Endothelial cell of umbilical vein (primary cell): ENCODE measurements at regions not wholly inside any gene's neighbourhood (a gene's known extent, or its start where the extent isn't known, plus 50 kb on each side); places are given as distances from the start of the nearest gene placed in this dataset.

Experiments used
- BruUV-seq: library from RNA; stranded (reverse); fragments of 400-500 nt; replicated peaks from 2 replicates; lab custom pipeline; 2021; lab: Mats Ljungman, UMichigan
- CTCF ChIA-PET: fragments of 300-600, 350-600 bp; sonication (Branson Sonifier 250); formaldehyde crosslinking; loops from one replicate; lab custom pipeline; 2021; ENCODE audit warnings: antibody characterized with exemption, inconsistent platforms; lab: Charles Lee
- POLR2A ChIA-PET: fragments of 300-600, 350-600 bp; sonication (Branson Sonifier 250); formaldehyde crosslinking; loops from one replicate; lab custom pipeline; 2021; ENCODE audit warnings: antibody characterized with exemption, inconsistent platforms; lab: Charles Lee
- DNase-seq: peaks from one replicate; pipeline ENCODE4 v3.0.0-alpha.2; 2011; ENCODE audit warnings: low read depth, low spot score
- FAIRE-seq: peaks from 2 replicates; lab custom pipeline; 2011; peaks lifted over from hg19 to GRCh38; lab: Jason Lieb, UNC
- H2AFZ ChIP-seq: 2 replicates; pipeline ENCODE4 v1.6.0; 2012; ENCODE audit warnings: low read depth, low read length, control low read depth, inconsistent platforms
- H3K27ac ChIP-seq: 2 replicates; pipeline ENCODE4 v1.5.1; 2011; ENCODE audit warnings: low read depth, mild to moderate bottlenecking, control low read depth, low read length, moderate library complexity; ENCODE audit not compliant: insufficient read depth
- H3K27me3 ChIP-seq, 2 experiments: 2 replicates each; pipeline versions ENCODE4 v1.6.0 to v1.6.1; 2011; ENCODE audit warnings: low read length in 2 of 2, mixed read lengths in 1 of 2; ENCODE audit not compliant: control insufficient read depth in 2 of 2, insufficient read depth in 2 of 2
- H3K36me3 ChIP-seq, 2 experiments: 2 replicates in 1 of 2; 3 replicates in 1 of 2; pipeline ENCODE4 v1.5.1; 2011; ENCODE audit warnings: low read length in 2 of 2, mild to moderate bottlenecking in 1 of 2, moderate library complexity in 1 of 2; ENCODE audit not compliant: control insufficient read depth in 2 of 2, insufficient read depth in 2 of 2; ENCODE audit errors: extremely low read depth in 1 of 2
- H3K4me1 ChIP-seq: 3 replicates; pipeline ENCODE4 v1.5.1; 2011; ENCODE audit warnings: mild to moderate bottlenecking, low read length; ENCODE audit not compliant: control insufficient read depth, insufficient read depth; ENCODE audit errors: extremely low read depth
- H3K4me2 ChIP-seq: 2 replicates; pipeline ENCODE4 v1.6.1; 2011; ENCODE audit warnings: low read length, control low read depth, mixed read lengths; ENCODE audit not compliant: insufficient read depth
- H3K4me3 ChIP-seq, 3 experiments: fragments of 200-600 bp in 1 of 3; sonication (generic), shearing (Covaris generic) in 1 of 3; replicated peaks in 1 of 3; 2 replicates each; pipeline ENCODE4 v1.5.1; 2011 to 2016; ENCODE audit warnings: control low read depth in 3 of 3, low read length in 3 of 3, mild to moderate bottlenecking in 2 of 3, inconsistent platforms in 1 of 3, low read depth in 1 of 3, moderate library complexity in 1 of 3; ENCODE audit not compliant: insufficient read depth in 1 of 3
- H3K79me2 ChIP-seq: 2 replicates; pipeline ENCODE4 v1.6.0; 2012; ENCODE audit warnings: low read length, inconsistent platforms; ENCODE audit not compliant: control insufficient read depth, insufficient read depth
- H3K9ac ChIP-seq: replicated peaks from 2 replicates; pipeline ENCODE3; 2011; ENCODE audit warnings: low read length, control low read depth; ENCODE audit not compliant: insufficient read depth; ENCODE audit errors: extremely low read depth
- H3K9me1 ChIP-seq: replicated peaks from 3 replicates; pipeline ENCODE4 v1.6.0; 2011; ENCODE audit warnings: mild to moderate bottlenecking, low read length; ENCODE audit not compliant: control insufficient read depth, insufficient read depth; ENCODE audit errors: extremely low read depth
- H3K9me3 ChIP-seq: replicated peaks from 2 replicates; pipeline ENCODE4 v1.5.1; 2012; ENCODE audit warnings: low read length, inconsistent platforms; ENCODE audit not compliant: control insufficient read depth, insufficient read depth
- H4K20me1 ChIP-seq: replicated peaks from 2 replicates; pipeline ENCODE3; 2011; ENCODE audit warnings: mild to moderate bottlenecking, low read length; ENCODE audit not compliant: control insufficient read depth, insufficient read depth; ENCODE audit errors: extremely low read depth
- CTCF ChIP-seq, 2 donors: IDR thresholded peaks; 1 replicate in 1 of 2; 2 replicates in 1 of 2; pipeline ENCODE4 v1.5.1; 2011; ENCODE audit warnings: low read length in 2 of 2, mild to moderate bottlenecking in 2 of 2, moderate library complexity in 2 of 2, control low read depth in 1 of 2, inconsistent platforms in 1 of 2, low read depth in 1 of 2; ENCODE audit not compliant: insufficient read depth in 1 of 2; ENCODE audit errors: extremely low read depth in 1 of 2
- EZH2 ChIP-seq: IDR thresholded peaks from 2 replicates; pipeline ENCODE4 v1.6.1; 2012; ENCODE audit warnings: borderline replicate concordance, low read depth, mild to moderate bottlenecking, moderate library complexity, low read length, inconsistent platforms; ENCODE audit not compliant: severe bottlenecking
- FOS ChIP-seq: IDR thresholded peaks from 2 replicates; pipeline ENCODE4 v1.6.1; 2011; ENCODE audit warnings: mild to moderate bottlenecking, low read length, moderate library complexity, borderline replicate concordance; ENCODE audit not compliant: insufficient read depth
- GATA2 ChIP-seq: IDR thresholded peaks from 2 replicates; pipeline ENCODE4 v1.7.0; 2011; ENCODE audit warnings: low read depth, mild to moderate bottlenecking, moderate library complexity, mixed read lengths, low read length; ENCODE audit not compliant: insufficient read length, insufficient read depth
- JUN ChIP-seq: IDR thresholded peaks from 2 replicates; pipeline ENCODE4 v1.6.1; 2011; ENCODE audit warnings: borderline replicate concordance, low read depth; ENCODE audit not compliant: insufficient read length, insufficient read depth
- MAX ChIP-seq: IDR thresholded peaks from 2 replicates; pipeline ENCODE4 v1.6.1; 2011; ENCODE audit not compliant: insufficient read depth, insufficient read length
- MYC ChIP-seq: IDR thresholded peaks from one replicate; pipeline ENCODE4 v1.6.1; 2011; ENCODE audit warnings: mild to moderate bottlenecking, low read depth, low read length
- POLR2A ChIP-seq: IDR thresholded peaks from 2 replicates; pipeline ENCODE4 v1.6.1; 2012; ENCODE audit warnings: low read depth, mild to moderate bottlenecking, control low read depth, low read length
- POLR2AphosphoS5 ChIP-seq: IDR thresholded peaks from 2 replicates; pipeline ENCODE4 v1.6.1; 2012; ENCODE audit warnings: low read depth, mild to moderate bottlenecking, control low read depth, low read length, moderate library complexity; ENCODE audit not compliant: insufficient read depth
- dilution Hi-C: fragments of 300-500 bp; cut with MboI; formaldehyde crosslinking; loops from one replicate; pipeline ENCODE4 v1.15.0; 2019; ENCODE audit warnings: low sequenced_read_pairs; ENCODE audit not compliant: extremely low pct_ligation_motif_present
- intact Hi-C: fragments of 100-400 bp; cut with micrococcal nuclease; formaldehyde crosslinking; loops from one replicate; pipeline ENCODE4 v1.10.0; 2022

GRCh38 chr9:116027511-116027910 is 126.1 kb upstream of the PAPPA start:
- H3K9me1 ChIP-seq, result no peaks in the 10 kb centered on the region
- FAIRE-seq, result no peak
- H2AFZ ChIP-seq, result no peak overlapping the region
- H3K4me3 ChIP-seq, result no peak overlapping the region
- TF ChIP-seq MAX (no peak), POLR2A (no peak), MYC (no peak)
- no peaks in the 10 kb centered on the region for H3K36me3 ChIP-seq
- H3K4me1 ChIP-seq, result no peaks in the 10 kb centered on the region
- H3K27ac ChIP-seq, result no peak overlapping the region
- intact Hi-C loops, result no loop called here
- no peaks in the 10 kb centered on the region for H4K20me1 ChIP-seq
- ChIA-PET CTCF (no interaction called here), POLR2A (no interaction called here)
- BruUV-seq, result no TSS peak
- no peak overlapping the region for H3K9ac ChIP-seq
- no peak overlapping the region for H3K4me2 ChIP-seq
- dilution Hi-C loops, result no loop called here
- H3K27me3 ChIP-seq, result no peaks in the 10 kb centered on the region
- no peak for DNase-seq
- H3K9me3 ChIP-seq, result no peaks in the 10 kb centered on the region
- no peaks in the 10 kb centered on the region for H3K79me2 ChIP-seq

- POLR2A ChIA-PET, result no interaction called here
- Histone ChIP-seq H2AFZ (no peak overlapping the region), H3K4me1 (no peaks in the 10 kb centered on the region), H3K27me3 (no peaks in the 10 kb centered on the region), H3K9me1 (no peaks in the 10 kb centered on the region), H3K36me3 (no peaks in the 10 kb centered on the region), H3K79me2 (no peaks in the 10 kb centered on the region), H3K4me3 (no peak overlapping the region), H3K4me2 (no peak overlapping the region), H3K9ac (no peak overlapping the region), H4K20me1 (no peaks in the 10 kb centered on the region), H3K27ac (no peak overlapping the region), H3K9me3 (peaks cover 2% of the 10 kb centered on the region)
- FAIRE-seq, result no peak
- TF ChIP-seq EZH2 (no peak), JUN (no peak), FOS (no peak), GATA2 (no peak), MYC (no peak), CTCF (IDR thresholded peaks at IDR 0.05; ENCODE audit: extremely low read depth in 1 of 2, insufficient read depth in 1 of 2, low read depth in 1 of 2, low read length in 2 of 2) (no peak), MAX (no peak), POLR2AphosphoS5 (no peak), POLR2A (no peak)
- intact Hi-C loops, result no loop called here
- dilution Hi-C loops, result no loop called here
- CTCF ChIA-PET, result no interaction called here
- DNase-seq, result no peak
- BruUV-seq, result no TSS peak
Observed at GRCh38 chr9:116027951-116028350, 125.6 kb upstream of the PAPPA start.
